NAMALWA (cell line): ENCODE measurements at regions not wholly inside any gene's neighbourhood (a gene's known extent, or its start where the extent isn't known, plus 50 kb on each side); places are given as distances from the start of the nearest gene placed in this dataset.
"Not testable (repeated sequence)": the region's sequence is repeated elsewhere in the genome, so short reads cannot be mapped to it uniquely, and the experiment has no call there.

Experiments used
- DNase-seq: peaks from one replicate; pipeline ENCODE4 v3.0.0-alpha.2; 2015; ENCODE audit warnings: low spot score

DNA sequence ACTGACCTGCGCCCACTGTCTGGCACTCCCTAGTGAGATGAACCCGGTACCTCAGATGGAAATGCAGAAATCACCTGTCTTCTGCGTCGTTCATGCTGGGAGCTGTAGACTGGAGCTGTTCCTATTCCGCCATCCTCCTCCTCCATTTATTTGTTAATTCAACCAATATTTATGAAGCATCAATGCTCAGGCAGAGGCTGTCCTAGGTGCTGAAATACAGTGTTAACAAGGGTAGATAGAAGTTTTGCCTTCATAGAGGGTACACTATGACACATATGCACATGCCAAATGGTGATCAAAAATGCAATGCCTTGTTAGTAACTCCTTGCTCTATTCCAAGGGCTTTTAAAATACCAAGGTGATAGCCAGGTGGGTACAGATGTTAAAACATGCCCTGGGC lies 166.0 kb upstream of the CCL2 start:
- DNase-seq: not testable (repeated sequence)

DNA sequence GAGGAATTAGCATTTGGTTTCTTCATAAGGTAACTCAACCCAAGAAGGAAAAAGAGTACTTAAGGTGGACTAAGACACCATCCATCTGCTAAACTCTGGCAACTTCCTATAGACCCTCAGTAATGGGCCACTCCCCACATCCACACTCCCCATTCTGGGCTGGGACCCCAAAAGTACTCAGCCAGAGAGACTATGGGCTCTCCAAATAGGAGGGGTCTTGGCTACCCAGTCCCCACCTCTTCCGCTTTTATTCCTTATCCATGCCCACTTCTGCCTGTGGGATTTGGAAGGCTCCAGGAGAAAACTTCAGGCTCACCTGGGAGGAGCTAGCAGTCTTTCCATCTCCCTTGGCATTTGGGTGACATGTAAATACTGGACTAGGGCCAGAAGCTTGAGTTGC lies 164.5 kb upstream of the CCL2 start:
- no peak for DNase-seq

DNA sequence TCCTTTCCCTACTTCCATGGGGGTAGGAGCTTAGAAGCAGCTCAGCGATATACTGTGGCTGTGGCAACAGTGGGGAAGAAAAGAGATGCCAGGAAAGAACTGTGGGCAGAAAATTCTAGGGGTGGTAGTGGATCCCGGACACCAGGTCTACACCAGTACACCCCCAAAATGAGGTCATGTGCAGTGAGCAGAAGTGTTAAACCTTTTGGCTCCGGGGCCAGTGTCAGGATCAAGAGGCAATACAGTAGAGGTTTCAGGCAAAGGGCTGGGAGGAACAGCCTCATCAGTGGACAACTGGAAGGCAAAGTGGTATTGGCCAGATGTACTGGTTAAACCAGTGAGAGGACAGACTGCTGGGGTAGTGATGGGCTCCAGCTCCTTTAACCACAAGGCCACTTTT lies 163.1 kb upstream of the CCL2 start:
- no peak for DNase-seq

DNA sequence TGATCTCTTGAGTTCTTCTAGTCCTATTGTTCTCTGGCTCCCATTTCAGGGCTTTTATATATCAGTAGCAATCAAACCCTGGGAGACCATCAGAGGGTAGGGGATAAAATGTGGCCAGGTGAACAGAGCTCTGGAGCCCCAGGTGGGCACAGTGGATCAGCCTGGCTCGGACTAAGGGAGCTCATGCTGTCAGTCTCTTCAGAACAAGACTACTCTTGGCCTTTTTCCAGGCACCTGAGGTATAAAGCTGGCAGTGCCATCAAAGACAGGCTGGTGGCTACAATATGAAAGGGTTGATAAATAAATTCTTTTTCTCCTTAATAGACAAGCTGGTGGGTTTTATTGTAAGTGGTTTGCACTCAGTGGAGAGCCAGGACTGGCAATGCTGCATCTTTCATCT lies 160.0 kb upstream of the CCL2 start:
- no peak for DNase-seq

DNA sequence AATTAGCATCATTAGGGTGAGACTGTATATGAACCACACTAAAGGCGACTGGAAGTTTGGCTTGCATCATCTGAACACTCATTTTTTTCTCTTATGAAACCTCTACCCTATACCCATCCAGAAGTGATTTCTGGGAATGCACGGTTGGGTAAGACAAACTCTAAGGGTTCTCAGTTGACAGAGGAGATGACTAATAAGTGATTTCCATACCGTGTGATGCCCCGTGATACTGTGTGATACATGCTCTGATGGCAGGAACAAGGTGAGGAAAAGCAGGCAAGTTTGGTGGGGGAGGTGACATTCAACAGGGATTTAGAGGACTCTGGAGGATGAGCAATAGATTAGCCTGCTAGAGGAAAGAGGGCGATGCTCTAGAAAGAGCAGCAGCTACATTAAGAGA lies 156.4 kb upstream of the CCL2 start:
- DNase-seq: no peak

DNA sequence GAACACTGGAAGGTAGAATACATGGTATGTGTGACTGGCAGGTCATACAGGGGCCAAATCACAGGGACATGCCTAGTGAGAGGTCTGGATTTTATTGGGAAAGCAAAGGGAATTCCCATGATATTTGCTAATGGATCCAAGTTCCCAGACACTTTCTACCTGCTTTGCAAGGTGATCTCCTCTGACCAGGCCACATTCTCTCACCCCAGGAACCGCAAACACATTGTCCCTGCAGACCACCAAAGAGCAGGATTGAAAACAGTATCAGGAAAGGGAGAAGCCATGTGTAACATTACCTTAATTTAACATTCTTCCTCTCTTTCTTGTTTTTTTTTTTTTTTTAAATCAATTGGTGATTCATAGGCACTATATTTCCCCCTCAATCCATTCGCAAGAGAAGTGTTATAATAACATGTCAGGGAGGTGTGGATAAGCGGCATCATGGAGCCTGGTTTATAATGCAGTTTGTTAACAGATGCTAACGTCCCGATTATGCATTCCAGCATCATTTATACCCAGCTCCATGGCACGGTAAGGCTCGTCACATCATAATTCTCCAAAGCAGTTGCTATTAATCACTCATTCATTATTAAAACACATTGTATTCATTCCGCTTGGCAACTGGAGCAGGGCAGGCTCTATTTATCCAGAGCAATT lies 155.1 kb upstream of the CCL2 start:
- DNase-seq: no peak

DNA sequence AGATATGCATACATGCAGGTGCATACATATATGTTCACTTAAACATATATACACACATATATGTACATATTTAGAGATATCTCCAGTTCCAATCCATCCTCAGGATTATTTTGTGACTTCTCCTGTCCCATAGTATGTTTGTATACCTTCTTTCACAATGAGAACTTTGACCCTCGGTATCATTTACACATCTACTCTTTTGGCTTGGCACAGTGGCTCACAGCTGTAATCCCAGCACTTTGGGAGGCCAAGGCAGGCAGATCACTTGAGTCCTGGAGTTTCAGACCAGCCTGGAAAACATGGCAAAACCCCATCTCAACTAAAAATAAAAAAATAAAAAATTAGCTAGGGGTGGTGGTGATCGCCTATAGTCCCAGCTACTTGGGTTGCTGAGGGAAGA lies 148.1 kb upstream of the CCL2 start:
- DNase-seq: no peak

DNA sequence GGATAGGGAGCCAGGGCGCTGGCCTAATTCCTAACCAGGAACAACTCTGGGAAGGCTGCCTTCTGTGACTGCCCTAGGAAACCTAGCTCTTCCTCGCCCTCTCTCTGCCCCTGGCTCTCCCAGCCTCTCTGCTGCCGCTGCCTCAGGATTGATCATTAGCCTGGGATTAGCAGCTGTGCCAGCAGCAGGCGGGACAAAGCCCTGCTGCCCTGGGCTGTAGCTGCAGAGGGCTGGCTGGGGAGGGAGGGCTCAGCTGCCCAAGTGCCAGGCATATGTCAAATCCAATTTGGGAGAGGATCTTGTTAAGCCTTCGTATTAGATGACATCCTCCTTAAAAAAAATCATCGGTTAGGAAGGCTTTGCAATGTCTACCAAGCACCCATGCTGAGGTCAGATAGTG lies 144.8 kb upstream of the CCL2 start:
- no peak for DNase-seq

DNA sequence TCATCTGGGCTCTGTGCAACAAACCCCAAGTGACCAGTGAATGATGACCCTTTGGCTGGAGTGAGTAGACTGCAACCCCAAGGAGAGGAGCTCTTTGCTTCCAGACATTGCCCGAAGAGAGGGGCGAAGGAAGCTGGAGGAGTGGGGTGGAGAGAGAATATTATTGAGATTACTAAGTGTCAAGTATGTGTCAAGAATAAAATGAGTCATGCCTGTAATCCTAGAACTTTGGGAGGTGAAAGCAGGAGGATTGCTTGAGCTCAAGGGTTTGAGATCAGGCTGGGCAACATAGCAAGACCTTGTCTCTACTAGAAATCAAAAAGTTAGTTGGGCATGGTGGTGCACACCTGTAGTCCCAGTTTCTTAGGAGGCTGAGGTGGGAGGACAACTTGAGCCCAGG lies 142.0 kb upstream of the CCL2 start:
- no peak for DNase-seq

DNA sequence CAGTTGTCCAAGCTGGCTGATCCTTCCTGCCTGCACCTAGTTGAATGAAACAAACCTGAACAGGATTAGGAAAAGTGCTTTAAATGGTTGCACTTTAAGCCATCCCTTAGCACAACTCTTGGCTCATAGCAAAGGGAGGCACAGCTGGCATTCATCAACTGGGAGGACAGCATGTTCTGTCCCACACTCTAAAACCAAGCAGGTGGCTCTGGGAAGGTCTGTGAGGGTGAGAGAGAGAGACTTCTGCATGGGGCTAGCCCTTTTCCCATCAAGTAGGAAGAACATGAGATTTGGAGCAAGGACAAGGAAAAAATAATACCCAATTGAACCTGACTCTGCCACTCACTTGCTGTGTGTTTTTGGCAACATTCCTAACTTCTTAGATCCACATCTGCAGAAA lies 140.9 kb upstream of the CCL2 start:
- DNase-seq: no peak

DNA sequence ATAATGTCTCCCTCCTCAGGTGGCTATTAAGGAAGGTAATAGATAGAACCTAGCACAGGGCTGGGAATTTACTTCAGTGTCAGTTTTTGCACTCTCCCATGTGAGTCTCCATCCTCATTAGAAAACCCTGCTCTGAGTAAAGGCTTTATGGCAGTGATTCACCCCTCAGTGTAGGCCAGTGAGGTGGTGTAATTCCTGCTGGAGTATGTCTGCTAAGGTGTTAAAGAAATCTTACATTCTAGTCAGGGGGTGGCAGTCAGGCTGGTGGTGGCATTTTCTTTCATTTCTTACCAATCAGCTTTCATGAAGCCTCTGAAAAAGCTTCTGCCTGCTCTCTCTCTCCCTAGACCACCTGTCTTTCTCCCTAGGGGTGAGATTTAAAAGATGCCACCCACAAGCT lies 138.8 kb upstream of the CCL2 start:
- DNase-seq: no peak

DNA sequence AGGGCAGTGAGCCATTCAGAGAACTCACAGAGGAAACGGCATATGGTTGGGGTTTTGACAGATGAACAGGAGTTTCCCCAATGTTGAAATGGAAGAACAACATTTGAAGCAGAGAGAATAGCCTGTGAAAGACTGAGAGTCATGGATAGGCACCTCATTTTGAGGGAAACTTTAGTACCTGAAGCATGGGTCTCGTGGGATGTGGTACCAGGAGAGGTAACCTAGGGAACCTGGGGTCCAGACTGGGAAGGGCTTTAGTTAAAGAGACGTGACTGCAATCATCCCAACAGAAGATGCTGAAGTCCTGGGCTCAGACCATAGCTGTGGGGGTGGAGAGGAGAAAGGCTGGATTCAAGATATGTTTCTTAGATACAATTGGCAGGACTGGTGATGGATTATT lies 137.8 kb upstream of the CCL2 start:
- no peak for DNase-seq

DNA sequence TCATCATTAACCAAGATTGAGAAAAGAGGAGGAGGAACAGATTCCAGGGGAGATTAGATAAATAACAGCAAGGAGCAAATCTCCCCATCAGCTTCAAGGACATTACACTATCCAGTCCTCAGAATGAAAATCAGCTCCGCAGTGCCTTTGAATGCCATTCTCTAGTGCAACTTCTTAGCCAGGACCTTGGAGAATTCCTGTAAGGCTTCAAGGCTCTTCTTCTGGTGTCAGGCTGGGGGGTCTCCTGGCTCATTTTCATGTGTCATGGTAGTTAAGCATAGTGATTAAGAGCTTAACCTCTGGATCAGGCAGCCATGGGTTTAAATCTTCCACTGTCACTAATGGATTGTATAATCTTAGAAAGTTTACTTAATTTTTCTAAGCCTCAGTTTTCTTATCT lies 137.3 kb upstream of the CCL2 start:
- no peak for DNase-seq

DNA sequence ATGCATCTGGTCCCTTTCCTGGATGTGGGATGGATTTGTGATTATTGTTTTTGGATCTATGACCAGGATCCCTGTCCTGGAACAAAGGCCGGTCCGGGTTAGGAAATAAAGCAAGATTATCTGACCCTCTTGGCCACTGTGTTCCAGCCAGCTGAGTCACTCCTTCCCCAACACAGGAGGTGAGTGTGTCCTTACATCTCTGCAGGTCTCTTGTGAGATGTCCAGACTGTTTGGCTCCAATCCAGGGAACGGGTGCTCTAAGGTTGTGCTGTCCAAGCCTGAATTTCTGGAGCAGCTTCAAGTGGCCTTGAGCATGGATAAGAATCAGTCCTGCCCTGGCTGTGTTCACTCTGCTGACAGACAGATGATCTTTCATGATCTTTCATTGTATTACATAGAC lies 136.5 kb upstream of the CCL2 start:
- DNase-seq: no peak

DNA sequence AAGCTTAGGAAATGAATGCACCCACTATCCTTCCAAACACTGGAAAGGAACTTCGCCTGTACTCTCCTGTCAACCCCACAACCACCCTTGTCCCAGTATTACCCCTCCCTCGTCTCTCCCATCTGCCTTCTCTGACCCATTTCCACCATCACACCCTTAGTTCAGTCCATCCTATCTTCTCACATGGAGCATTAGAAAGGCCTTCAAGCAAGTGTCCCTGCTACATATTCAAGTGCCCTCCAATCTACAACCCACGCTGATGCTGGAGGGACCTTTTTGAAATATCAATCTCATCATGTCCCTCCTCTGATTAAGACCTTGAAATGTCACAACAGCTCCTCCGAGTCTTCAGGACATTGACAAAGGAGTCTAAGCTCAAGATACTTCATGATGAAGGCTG lies 133.8 kb upstream of the CCL2 start:
- no peak for DNase-seq

DNA sequence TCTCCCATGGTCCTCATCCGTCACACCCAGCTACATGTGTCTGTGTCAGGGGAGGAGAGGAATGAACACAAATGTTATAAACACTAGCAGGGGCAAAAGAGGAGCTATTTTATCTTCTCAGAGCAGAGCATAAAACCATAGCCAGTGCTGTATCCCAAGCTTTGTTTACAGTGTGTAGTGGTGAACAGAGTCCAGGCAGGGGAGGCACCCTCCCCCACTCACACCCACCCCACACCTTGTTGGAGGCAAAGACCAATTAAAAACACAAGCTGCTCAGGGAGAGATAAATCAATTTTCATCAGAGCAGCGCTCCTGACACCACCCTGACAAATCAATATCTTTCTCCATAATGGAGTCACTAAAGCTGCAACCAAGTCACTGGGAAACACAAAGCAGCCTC lies 132.6 kb upstream of the CCL2 start:
- DNase-seq: no peak

DNA sequence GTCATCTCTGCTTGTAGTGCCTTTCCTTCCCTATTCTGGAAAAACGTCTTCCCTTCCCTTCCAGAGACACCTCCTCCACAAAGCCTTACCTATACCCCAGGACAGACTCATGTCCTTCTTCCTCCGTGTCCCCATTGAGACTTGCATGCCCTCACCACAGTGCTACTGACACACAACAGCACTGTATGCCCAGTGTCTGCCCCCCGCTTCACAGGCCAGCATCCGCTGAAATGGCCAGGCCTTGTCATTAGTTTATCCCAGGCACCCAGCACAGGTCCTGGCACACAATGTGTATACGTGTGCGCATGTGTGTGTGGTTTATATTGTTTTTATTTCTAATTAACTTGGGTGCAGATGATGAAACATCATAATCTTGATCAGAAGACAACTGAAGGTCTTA lies 130.1 kb upstream of the CCL2 start:
- no peak for DNase-seq

DNA sequence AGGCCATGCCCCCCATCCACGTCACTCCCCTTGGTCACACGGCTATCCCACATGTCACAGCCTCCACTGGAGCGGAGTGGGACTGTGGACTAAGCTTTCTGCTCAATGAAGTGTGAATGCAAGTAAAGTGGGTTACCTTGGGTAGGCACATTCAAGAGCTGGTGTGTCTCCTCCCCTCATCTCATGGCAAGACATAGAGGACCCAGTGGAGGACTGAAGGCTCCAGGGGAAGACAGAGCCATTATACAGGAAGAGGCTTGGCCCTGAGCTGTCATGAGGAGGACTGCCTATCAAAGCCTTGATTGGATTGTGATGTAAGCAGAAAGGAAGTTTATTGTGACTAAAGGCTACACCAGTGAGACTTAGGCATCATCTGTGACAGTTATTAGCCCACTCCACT lies 129.2 kb upstream of the CCL2 start:
- no peak for DNase-seq

DNA sequence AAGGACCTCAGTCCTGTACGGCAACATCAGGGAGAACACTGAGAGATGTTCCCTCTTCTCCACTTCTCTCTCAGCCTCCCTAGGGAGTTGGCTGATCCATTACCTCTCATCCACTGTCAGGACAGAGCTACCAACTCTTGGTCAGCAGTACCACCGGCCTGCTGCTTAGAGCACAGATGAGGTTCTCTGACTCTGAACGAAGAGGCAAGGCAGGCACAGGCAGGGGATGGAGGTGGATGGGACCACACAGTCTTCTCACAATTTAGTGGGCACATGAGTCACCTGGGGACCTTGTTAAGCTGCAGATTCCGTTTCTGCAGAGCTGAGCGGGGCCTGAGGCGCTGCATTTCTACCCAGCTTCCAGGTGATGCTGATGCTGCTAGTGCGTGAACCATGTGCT lies 128.6 kb upstream of the CCL2 start:
- no peak for DNase-seq

DNA sequence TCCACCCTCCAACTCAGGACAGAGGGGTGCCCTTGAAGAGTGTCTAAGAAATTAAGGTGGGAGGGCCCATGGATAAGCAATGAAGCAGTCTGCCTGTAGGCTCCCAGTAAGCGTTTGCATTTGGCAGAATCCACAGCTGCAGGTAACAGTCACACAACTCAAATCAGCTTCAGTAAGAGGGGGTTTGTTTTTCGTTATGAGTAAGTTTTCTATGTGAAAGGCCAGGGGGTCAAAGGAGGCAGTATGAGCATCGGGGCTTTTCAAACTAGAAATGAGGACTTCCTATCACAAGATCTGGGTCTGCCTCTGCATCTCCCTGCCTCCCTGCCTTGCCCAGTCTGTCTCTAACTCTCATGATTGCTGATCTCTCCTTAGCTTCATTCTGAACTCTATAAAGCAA lies 128.1 kb upstream of the CCL2 start:
- no peak for DNase-seq

DNA sequence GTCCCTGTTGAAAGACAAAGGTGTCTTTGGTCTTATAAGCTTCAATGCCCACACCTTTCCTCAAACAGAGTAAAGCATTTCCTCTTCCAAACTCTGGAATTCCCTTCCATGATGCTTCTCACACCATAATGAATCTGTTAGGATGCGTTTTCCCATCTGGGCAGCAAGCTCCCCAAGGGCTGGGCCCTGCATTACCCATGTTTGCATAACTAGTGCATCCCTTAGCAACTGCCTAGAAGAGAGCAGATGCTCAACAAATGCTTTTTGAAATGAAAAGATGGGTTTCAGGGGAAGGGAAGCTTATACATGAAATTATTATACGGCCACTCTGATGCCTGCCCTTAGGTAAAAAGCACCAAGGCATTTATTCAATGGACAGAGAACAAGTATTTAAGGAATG lies 124.5 kb upstream of the CCL2 start:
- no peak for DNase-seq

DNA sequence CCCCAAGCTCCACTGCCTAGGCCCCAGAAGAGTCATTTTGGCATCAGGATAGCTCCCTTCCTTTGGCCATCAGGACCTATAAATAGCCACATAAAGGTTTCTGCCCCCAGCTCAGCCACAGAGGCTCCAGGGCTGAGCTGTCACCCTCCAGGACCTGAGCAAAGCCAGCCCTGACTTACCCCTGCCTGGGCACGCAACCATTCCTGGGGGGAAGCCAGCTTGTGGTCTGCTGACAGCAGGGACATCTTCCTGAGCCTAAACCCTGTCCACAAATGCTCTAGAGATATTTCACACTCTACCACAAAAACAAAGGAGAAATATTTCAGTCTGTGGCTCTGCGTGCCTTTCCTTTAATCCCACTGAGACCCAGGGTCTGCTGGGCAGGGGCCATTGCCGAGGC lies 123.7 kb upstream of the CCL2 start:
- no peak for DNase-seq

DNA sequence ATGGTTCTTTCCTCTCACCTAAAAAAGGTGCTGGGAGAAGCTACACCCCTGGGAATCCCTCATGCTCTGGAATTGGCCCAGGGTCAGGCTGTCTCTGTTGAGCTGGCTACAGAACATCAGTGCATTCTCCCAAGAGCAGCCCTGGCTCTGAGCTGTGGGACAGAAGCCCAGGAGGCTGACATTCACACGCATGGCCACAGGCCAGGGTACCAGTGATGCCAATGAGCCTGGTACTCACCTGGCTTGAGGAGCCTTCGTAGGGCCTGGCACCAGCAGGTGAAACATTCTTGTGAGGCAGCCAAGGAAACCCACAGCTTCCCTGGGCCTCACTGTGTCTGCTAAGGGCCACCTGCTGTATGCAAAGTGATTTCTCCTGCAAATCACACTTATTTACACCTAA lies 121.7 kb upstream of the CCL2 start:
- no peak for DNase-seq

DNA sequence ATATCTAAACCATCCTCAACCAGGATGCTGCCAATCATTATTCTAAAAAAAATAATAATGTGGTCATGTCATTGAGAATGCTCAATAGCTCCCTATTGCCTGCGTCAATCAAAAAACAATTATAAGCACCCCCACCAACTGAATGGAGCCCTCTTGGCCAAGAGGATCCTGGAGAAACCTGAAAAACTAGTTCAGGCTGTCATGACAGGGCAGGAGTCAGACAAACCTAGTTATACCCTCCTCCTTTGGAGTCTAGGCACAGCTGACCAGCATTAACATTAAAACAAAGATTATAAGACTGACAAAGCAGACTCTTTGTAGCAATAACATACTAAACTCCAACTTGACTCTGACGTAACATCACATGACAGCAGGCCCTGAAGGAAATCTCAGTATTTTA lies 119.2 kb upstream of the CCL2 start:
- DNase-seq: no peak

DNA sequence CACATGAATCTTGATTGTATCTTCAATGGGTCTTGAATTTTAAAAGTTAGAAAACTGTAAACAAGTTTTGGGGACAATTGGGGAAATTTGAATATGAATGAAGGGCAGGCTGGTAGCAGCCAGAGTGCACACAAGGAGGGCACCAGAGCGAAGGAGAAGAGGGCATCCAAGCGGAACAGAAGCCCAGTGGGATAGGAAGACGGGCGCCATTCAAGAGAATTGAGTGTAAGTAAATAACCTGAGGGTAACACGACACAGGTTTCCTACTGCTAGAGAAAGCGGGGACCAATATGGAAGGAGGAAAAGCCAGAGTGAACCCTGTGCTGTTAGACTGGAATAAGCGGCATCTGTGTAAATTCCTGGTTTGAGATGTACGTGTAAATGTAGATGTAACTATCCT lies 115.1 kb upstream of the CCL2 start:
- DNase-seq: no peak
